Left ventricle myocardium superior (tissue), 1 donor: ENCODE measurements at regions not wholly inside any gene's neighbourhood (a gene's known extent, or its start where the extent isn't known, plus 50 kb on each side); places are given as distances from the start of the nearest gene placed in this dataset.

Source experiments
- ATAC-seq: fragments of 200-7000 bp; cut with Tn5 transposase; one replicate; pipeline ENCODE4 v1.9.1; 2020; ENCODE audit warnings: mild to moderate bottlenecking, moderate library complexity
- DNase-seq: peaks from one replicate; pipeline ENCODE4 v3.0.0-alpha.2; 2020
- intact Hi-C: fragments of 100-400 bp; cut with micrococcal nuclease; formaldehyde crosslinking; loops from one replicate; pipeline ENCODE4 v1.11.0; 2022
- donor health status: DM: no; HTN: yes; CAD: no; lungs with severe emphysema.

DNA sequence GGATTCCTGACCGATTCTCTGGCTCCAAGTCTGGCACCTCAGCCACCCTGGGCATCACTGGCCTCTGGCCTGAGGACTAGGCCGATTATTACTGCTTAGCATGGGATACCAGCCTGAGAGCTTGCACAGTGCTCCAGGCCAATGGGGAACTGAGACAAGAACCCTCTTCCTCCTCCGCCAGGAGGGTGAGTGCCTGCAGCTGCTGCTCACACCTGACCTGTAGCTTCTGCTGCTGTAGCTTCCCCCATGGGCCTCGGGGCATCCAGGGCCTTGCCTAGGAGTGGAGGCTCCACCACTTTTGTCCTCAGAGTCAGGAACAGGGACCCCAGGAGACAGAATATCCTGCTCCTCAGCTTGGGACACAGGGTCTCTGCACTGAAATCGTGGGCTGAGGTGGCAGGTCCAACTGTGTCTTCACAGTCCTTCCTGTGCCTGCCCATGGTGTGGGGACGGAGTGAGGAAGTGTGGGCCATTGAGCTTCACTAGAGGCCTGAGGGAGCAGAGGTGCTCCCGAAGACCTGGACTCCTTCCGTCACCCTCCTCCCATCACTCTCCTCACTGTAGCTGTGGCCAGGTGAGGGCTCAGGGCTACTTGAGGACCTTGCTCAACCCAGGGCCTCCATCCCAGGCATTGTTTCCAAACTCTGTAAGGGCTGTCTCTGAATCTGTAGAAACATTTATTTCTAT, 103.8 kb downstream of the ZNF280B start:
- ATAC-seq (no peak), DNase-seq (no peak)
- intact Hi-C loops = no loop called here

DNA sequence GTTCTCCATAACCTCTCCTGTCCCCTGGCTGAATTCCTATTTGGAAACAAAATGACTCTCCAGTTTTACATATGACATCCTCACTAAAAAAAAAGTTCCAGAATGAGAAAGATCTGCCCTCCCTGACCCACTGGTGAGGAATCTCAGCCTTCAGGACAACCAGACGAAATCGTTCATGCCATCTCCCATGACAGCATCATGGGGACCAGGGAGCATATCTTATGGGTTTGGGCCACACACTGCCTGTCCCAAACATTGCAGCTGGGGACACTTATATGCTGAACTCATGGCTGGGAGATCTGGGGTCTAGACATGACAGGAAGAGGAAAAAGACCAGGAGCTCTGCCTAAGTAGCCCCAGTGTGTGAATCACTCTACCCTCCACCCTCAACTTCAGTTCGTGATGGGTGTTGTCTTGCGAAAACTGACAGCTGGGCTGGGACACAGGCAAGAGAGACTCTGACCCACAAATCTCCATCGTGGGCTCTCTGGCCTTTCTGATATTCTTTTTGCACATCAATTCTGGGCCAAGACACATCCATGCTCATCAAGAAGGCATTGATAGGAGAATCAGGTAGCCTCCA, 102.0 kb downstream of the ZNF280B start:
- DNase-seq (no peak), ATAC-seq (no peak)
- intact Hi-C loops = no loop called here

DNA sequence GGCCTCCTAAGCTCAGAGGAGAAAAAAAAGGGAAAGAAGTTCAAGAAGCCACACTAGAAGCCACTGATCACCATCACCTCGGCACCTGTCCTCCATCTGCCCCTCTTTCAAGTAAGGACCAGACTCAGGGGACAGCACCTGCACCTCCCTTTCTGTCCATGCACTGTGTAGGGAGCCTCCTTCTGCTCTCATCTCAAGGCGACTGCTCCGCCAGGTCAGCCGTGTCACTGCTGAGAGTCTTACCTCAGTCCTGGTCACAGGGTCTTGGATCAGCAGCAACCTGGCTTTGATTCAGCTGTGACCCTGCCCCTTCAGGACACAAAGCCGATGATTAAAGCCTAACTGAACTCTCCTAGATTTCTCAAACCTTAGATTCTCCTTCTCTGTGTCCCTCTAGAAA, 101.5 kb downstream of the ZNF280B start:
- DNase-seq (no peak), ATAC-seq (no peak)
- intact Hi-C loops = no loop called here

DNA sequence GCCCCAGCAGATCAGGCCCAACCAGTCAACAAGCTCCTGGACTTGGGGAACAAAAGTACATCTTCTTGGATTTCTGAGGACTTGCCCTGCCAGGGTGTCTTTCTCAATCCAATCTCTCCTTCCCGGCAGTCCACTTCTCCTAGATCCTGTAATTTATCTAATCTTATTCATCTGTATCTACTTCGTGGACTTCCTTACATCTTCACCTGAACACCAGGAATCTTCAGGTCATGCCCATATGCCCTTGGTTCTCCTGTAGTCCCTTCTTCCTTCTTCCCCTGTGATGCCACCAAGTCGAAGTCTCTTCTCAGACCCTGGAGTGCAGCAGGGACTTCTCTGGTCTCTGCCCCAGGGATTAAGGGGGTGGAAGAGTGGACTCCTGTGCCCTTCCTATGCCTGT, 100.3 kb downstream of the ZNF280B start:
- intact Hi-C loops = no loop called here

DNA sequence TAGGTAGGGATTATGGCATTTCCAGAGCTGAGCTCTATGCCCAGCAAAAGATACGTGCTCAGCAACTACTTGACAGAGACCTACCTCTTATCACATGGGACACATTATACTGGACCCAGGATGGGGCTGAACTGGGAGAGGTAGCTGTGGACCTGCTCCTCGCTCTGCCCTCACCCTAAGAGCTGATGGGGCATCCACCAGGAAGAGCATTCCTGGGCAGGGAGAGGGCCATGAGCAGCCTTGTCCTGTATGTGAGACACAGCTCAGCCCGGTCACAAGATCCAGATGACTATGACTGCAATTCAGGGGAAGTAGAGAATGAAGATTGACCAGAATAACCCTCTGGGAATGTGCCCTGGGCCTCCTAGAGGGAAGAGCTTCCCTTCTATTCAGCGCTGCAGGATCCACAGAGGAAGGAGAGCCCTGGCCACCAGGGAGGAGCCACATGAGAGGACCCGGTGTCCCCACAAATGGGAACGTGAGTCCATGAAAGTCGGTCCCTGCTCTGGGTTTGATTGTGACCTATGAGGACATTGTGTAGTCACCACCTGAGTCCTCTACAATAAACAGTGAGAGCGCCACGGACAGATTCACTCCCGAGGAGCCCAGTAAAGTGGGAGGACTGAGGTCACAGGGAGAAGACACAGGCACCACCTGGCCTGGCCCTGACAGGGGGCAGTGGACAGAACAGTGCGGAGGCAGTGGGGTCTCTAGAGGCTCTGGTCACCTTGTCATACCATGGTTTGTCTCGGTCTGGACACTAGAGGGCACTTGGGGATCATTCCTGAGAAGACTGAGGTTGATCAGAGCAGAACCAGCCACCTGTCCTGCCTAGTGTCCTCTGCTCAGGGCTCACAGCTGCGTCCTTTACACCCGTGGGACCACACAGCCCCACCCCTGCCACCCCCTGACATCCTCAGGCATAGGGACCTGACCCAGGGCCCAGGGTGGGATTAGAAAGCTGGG, 99.5 kb downstream of the ZNF280B start:
- intact Hi-C loops = no loop called here
- ATAC-seq (peak; percentile 66), DNase-seq (no peak)

More for the DNA sequence above, 100.3 kb downstream of the ZNF280B start:
- ATAC-seq (no peak), DNase-seq (no peak)

DNA sequence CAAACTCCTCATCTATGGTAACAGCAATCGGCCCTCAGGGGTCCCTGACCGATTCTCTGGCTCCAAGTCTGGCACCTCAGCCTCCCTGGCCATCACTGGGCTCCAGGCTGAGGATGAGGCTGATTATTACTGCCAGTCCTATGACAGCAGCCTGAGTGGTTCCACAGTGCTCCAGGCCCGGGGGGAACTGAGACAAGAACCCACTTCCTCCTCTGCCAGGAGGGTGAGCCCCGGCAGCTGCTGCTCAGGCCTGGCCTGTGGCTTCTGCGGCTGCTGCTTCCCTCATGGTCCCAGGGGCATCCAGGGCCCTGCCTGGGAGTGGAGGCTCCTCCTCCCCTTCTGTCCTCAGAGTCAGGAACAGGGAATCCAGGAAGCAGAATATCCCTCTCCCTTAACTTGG, 98.4 kb downstream of the ZNF280B start:
- intact Hi-C loops = no loop called here
- peak; percentile 97 for ATAC-seq
- DNase-seq = peak; percentile 84

DNA sequence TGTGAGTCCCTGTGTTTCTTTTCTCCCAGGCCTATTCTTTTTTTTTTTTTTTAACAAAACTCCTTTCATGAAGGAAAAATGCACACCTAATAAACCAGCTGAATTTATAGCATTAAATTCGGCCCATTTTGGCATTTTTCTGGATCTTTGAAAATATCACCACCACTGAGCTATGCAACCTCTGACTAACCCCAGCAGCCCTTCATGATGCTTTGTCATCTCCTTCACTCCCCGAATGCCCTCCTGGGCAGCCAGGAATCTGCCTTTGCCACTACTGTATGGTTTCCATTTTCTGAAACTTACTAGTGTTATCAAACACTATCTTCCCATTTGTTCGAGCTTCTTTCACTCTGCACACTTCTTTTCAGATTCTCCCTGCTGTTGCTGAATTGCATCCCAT, 97.9 kb downstream of the ZNF280B start:
- intact Hi-C loops = no loop called here
- ATAC-seq (no peak), DNase-seq (no peak)

DNA sequence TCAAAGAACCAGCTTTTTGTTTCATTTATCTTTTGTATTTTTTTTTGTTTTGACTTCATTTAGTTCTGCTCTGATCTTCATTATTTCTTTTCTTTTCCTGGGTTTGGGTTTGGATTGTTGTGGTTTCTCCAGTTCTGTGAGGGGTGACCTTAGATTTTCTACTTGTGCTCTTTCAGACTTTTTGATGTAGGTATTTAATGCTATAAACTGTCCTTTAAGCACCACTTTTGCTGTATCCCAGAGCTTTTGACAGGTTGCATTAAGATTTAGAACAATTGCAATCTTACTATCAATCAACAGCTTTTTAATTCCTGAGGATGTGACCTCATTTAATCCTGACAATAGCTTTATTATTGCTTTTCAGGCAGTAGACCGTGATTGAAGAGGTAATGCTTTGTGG, 94.3 kb downstream of the ZNF280B start:
- DNase-seq (no peak), ATAC-seq (no peak)
- intact Hi-C loops = no loop called here

DNA sequence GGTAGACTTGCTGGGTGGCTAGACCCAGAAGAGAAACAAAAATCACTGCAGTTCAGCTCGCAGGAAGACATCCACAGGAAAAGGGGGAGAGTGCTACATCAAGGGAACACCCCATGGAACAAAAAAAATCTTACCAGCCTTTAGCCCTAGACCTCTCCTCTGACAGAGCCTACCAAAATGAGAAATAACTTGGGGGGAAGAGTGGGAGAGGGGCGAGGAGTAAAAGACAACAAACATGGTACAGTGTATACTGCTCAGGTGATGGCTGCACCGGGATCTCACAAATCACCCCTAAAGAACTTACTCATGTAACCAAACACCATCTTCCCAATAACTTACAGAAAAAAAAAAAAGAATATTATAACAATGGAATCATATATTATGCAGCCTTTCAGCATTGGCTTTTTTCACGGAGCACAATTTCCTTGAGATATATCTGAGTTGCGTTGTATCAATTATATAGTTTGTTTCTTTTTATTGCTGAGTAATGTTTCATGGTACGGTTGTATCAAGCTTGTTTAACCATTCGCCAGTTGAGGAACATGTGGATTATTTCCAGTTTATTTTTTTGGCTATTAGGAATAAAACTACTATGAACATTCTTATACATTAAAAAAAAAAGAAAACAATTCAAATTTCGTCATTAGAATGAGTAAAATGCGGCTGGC, 90.9 kb downstream of the ZNF280B start:
- no peak for ATAC-seq
- intact Hi-C loops = no loop called here
- no peak for DNase-seq

DNA sequence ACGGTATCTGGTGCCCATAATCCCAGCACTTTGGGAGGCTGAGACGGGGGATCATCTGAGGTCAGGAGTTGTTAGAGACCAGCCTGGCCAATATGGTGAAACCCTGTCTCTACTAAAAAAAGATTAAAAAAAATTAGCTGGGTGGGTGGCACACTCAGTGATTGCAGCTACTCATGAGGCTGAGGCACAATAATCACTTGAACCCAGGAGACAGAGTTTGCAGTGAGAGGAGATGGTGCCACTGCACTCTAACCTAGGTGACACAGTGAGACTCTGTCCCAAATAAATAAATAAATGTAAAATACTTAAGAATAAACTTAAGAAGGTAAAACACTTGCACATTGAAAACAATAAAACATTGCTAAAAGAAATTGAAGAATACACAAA, 90.4 kb downstream of the ZNF280B start:
- no peak for DNase-seq
- intact Hi-C loops = no loop called here
- no peak for ATAC-seq

DNA sequence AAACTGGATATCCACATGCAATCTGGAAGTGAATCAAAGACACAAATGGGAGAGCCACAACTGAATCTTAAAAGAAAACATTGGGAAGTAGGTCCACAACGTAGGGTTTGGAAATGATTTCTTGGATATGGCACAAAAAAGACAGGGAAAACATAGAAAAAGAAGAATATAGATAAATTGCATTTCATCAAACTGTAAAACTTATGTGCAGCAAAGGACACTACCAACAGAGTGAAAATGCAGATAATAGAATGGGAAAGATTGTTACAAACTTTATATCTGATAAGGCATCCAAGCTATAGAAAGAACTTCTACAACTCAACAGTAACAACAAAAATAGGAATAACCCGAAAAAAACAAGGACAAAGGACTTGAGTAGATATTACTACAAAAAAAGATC, 89.6 kb downstream of the ZNF280B start:
- intact Hi-C loops = no loop called here
- no peak for DNase-seq

DNA sequence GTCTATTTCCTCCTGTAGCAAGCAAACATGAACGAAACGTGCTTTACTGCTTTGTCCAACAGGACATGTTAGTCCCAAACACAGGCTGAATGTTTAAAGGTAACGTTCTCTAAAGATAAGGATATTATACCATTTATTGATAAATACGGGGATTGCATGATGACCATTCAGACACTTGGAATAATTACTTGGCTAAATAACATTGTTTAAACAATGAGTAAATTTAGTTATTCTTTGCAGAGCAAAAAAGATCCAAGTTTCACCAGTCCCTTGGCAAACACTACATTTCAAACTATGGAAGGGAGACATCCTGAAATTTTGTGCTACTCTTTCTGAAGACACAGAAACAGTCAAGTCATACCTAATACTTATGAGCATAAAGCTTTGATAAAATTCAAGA, 88.0 kb downstream of the ZNF280B start:
- no peak for ATAC-seq
- intact Hi-C loops = no loop called here
- DNase-seq = no peak

More for the DNA sequence above, 89.6 kb downstream of the ZNF280B start:
- ATAC-seq = no peak

DNA sequence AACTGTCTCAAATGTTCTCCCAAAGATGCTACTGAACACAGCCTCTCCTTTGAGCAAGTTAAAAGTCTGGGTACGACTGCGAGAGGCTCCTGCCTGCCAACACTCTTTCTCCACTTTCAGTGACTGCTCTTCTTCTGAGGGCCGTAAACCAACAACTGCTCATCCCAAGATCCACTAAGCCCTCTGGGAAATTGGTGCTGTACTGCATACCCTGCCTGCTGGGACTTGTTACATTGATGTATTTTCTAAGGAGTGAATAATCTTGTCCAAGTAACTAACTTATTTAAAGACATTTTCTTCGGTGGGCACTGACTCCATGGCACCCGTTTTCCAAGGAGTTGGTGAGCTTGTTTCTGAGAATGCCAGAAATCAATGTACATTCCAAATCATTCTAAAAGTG, 87.2 kb downstream of the ZNF280B start:
- ATAC-seq = no peak
- DNase-seq = no peak
- intact Hi-C loops = no loop called here

DNA sequence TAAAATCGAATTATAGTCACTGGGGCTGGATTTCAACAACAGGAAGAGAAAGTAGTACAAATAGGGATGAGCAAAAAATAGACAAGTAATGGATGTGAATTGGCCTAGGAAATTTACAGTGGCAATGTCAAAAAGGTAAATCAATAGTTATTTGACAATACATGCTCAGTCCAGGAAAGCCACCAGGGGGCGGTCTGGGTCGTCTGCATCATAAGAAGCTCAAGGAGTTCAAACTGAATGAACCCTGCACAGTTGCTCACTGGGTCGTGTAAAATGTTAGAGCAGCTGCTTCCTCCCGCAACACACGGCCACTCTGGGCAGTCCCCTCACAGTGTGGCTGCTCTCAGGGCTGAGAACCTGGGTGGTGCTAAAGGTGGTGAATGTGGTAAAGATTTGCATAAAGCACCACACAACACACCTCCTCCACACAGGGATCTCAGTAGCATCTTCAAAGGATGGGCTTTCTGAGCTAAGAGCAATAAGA, 85.9 kb downstream of the ZNF280B start:
- intact Hi-C loops = no loop called here
- DNase-seq = peak; percentile 75
- peak; percentile 27 for ATAC-seq

DNA sequence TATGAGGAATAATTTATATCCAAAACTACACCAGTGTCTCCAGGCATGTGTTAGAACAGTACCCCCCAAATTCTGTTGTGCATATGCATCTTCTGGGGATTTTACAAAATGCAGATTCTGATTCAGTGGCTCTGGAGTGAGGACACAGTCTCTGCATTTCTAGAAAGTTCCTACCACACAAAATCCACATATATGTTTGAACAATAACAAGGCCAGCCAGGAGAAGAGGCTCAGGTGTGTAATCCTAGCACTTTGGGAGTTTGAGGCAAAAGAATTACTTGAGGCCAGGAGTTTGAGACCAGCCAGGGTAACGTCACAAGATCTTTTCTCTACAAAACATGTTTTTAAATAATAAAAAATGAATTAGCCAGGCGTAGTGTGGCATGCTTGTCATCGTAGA, 84.9 kb downstream of the ZNF280B start:
- intact Hi-C loops = no loop called here
- no peak for DNase-seq
- no peak for ATAC-seq

DNA sequence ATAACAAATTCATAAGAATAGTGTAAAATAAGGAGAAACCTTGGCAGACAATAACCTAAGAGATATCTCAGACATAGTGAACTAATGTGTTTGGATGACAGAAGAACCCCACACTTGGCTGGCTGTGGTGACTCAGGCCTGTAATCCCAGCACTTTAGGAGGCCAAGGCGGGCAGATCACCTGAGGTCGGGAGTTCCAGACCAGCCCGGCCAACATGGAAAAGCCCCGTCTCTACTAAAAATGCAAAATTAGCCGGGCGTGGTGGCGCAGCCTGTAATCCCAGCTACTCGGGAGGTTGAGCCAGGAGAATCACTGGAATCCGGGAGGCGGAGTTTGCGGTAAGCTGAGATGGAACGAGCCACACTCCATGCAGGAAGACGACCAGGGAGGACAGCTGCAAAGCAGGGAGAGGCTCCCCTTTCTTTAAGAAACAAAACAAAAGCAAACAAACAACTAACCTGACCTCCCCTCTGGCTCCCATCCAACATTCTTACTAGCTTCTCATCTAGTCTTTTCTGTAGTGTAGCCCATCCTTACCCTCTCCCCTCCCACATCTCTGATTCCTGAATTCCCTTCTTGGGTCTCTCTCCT, 84.2 kb downstream of the ZNF280B start:
- ATAC-seq = no peak
- intact Hi-C loops = no loop called here
- DNase-seq = no peak

DNA sequence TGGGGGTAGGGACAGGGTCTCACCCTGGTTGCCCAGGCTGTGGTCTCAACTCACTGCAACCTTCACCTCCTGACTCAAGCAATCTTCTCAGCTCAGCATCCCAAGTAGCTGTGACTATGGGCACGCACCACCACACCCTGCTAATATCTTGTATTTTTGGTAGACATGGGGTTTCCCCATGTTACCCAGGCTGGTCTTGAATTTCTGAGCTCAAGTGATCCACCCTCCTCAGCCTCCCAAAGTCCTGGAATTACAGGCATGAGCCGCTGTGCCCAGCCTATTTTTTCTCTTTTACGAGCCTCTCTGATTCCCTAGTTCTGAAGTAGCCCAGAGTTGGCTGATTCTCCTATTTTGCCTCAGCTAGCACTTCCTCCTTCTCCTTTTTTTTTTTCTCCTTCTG, 83.6 kb downstream of the ZNF280B start:
- ATAC-seq (no peak), DNase-seq (no peak)
- intact Hi-C loops = no loop called here

DNA sequence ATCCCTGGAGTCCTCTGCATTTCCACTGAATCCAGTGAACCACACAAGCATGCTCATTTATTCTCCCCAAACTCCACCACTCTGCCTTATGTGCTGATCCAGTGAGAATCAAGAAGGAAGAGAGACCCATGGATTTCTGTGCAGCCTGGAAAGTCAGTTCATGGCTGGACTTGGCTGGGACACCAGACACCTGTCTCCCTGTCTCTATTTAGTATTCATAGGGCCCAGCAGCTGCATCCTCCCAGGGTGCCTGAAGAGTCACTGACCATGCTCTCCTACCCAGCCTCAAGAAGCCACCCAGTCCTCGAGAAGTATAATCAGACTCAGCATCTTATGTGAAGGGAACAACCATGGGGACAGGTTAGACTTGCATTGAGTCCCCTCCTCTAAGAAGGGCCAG, 83.2 kb downstream of the ZNF280B start:
- ATAC-seq (no peak), DNase-seq (no peak)
- intact Hi-C loops = no loop called here
